ENCODE measurements at regions not wholly inside any gene's neighbourhood (a gene's known extent, or its start where the extent isn't known, plus 50 kb on each side); places are given as distances from the start of the nearest gene placed in this dataset.

- H3K4me3 ChIP-seq (ENCODE audit: extremely low read depth, insufficient read depth, low read length, poor library complexity, severe bottlenecking) = no peak overlapping the region
- WGBS, 2 experiments (ENCODE audit: insufficient coverage in 2 of 2) = 88 to 100% methylated on average over 1 to 2 of the region's 2 CpGs
- H3K36me3 ChIP-seq (ENCODE audit: control insufficient read depth, insufficient read depth, low read length) = no peaks in the 10 kb centered on the region
- no peak overlapping the region for H3K27ac ChIP-seq (ENCODE audit: low read depth, low read length, severe bottlenecking)
- no peaks in the 10 kb centered on the region for H3K9me3 ChIP-seq (ENCODE audit: control insufficient read depth, low read length)
- H3K4me1 ChIP-seq (ENCODE audit: control insufficient read depth, insufficient read depth, low read length, poor library complexity, severe bottlenecking) = no peaks in the 10 kb centered on the region
These were observed 131.4 kb upstream of the C21orf91 start for GRCh38 chr21:17950591-17950990.

- Histone ChIP-seq H3K4me3 (ENCODE audit: extremely low read depth, insufficient read depth, low read length, poor library complexity, severe bottlenecking) (no peak overlapping the region), H3K27ac (ENCODE audit: low read depth, low read length, severe bottlenecking) (no peak overlapping the region), H3K4me1 (ENCODE audit: control insufficient read depth, insufficient read depth, low read length, poor library complexity, severe bottlenecking) (no peaks in the 10 kb centered on the region), H3K36me3 (ENCODE audit: control insufficient read depth, insufficient read depth, low read length) (no peaks in the 10 kb centered on the region), H3K9me3 (ENCODE audit: control insufficient read depth, low read length) (no peaks in the 10 kb centered on the region)
These were observed 130.3 kb upstream of the C21orf91 start for GRCh38 chr21:17949421-17949820.

- no peaks in the 10 kb centered on the region for H3K4me1 ChIP-seq (ENCODE audit: control insufficient read depth, insufficient read depth, low read length, poor library complexity, severe bottlenecking)
- no peak overlapping the region for H3K27ac ChIP-seq (ENCODE audit: low read depth, low read length, severe bottlenecking)
- H3K9me3 ChIP-seq (ENCODE audit: control insufficient read depth, low read length) = no peaks in the 10 kb centered on the region
- H3K36me3 ChIP-seq (ENCODE audit: control insufficient read depth, insufficient read depth, low read length) = no peaks in the 10 kb centered on the region
- no CpG with 5 or more reads among the region's 2 CpGs for WGBS, 2 experiments (ENCODE audit: insufficient coverage in 2 of 2)
- no peak overlapping the region for H3K4me3 ChIP-seq (ENCODE audit: extremely low read depth, insufficient read depth, low read length, poor library complexity, severe bottlenecking)
These were observed 128.4 kb upstream of the C21orf91 start for GRCh38 chr21:17947531-17947930.

- H3K4me3 ChIP-seq (ENCODE audit: extremely low read depth, insufficient read depth, low read length, poor library complexity, severe bottlenecking) = no peak overlapping the region
These were observed 111.9 kb upstream of the C21orf91 start for GRCh38 chr21:17931080-17931479.

GRCh38 chr21:17930093-17930492 is 110.9 kb upstream of the C21orf91 start:
- WGBS, 2 experiments (ENCODE audit: insufficient coverage in 2 of 2) = 78% methylated on average over 1 of the region's 1 CpG; no CpG with 5 or more reads in 1 of the 2 experiments
- Histone ChIP-seq H3K36me3 (ENCODE audit: control insufficient read depth, insufficient read depth, low read length) (no peaks in the 10 kb centered on the region), H3K9me3 (ENCODE audit: control insufficient read depth, low read length) (no peaks in the 10 kb centered on the region), H3K4me3 (ENCODE audit: extremely low read depth, insufficient read depth, low read length, poor library complexity, severe bottlenecking) (no peak overlapping the region), H3K4me1 (ENCODE audit: control insufficient read depth, insufficient read depth, low read length, poor library complexity, severe bottlenecking) (no peaks in the 10 kb centered on the region), H3K27ac (ENCODE audit: low read depth, low read length, severe bottlenecking) (no peak overlapping the region)

More at GRCh38 chr21:17931080-17931479, 111.9 kb upstream of the C21orf91 start:
- no peaks in the 10 kb centered on the region for H3K36me3 ChIP-seq (ENCODE audit: control insufficient read depth, insufficient read depth, low read length)
- H3K4me1 ChIP-seq (ENCODE audit: control insufficient read depth, insufficient read depth, low read length, poor library complexity, severe bottlenecking) = no peaks in the 10 kb centered on the region
- no peaks in the 10 kb centered on the region for H3K9me3 ChIP-seq (ENCODE audit: control insufficient read depth, low read length)
- no peak overlapping the region for H3K27ac ChIP-seq (ENCODE audit: low read depth, low read length, severe bottlenecking)
- WGBS, 2 experiments (ENCODE audit: insufficient coverage in 2 of 2) = 100% methylated on average over 1 of the region's 4 CpGs; no CpG with 5 or more reads in 1 of the 2 experiments

GRCh38 chr21:17929510-17929909 is 110.4 kb upstream of the C21orf91 start:
- H3K4me1 ChIP-seq (ENCODE audit: control insufficient read depth, insufficient read depth, low read length, poor library complexity, severe bottlenecking) = no peaks in the 10 kb centered on the region
- H3K27ac ChIP-seq (ENCODE audit: low read depth, low read length, severe bottlenecking) = no peak overlapping the region
- H3K36me3 ChIP-seq (ENCODE audit: control insufficient read depth, insufficient read depth, low read length) = no peaks in the 10 kb centered on the region
- H3K4me3 ChIP-seq (ENCODE audit: extremely low read depth, insufficient read depth, low read length, poor library complexity, severe bottlenecking) = no peak overlapping the region
- 80 to 84% methylated on average over 6 to 7 of the region's 7 CpGs for WGBS, 2 experiments (ENCODE audit: insufficient coverage in 2 of 2)
- H3K9me3 ChIP-seq (ENCODE audit: control insufficient read depth, low read length) = no peaks in the 10 kb centered on the region

- H3K36me3 ChIP-seq (ENCODE audit: control insufficient read depth, insufficient read depth, low read length) = no peaks in the 10 kb centered on the region
- WGBS, 2 experiments (ENCODE audit: insufficient coverage in 2 of 2) = no CpG with 5 or more reads among the region's 1 CpG
- H3K9me3 ChIP-seq (ENCODE audit: control insufficient read depth, low read length) = peaks cover 5% of the 10 kb centered on the region
- no peak overlapping the region for H3K4me3 ChIP-seq (ENCODE audit: extremely low read depth, insufficient read depth, low read length, poor library complexity, severe bottlenecking)
- no peaks in the 10 kb centered on the region for H3K4me1 ChIP-seq (ENCODE audit: control insufficient read depth, insufficient read depth, low read length, poor library complexity, severe bottlenecking)
- no peak overlapping the region for H3K27ac ChIP-seq (ENCODE audit: low read depth, low read length, severe bottlenecking)
These were observed 106.7 kb upstream of the C21orf91 start for GRCh38 chr21:17925899-17926298.

GRCh38 chr21:17925000-17925610 is 105.9 kb upstream of the C21orf91 start:
- Histone ChIP-seq H3K4me1 (ENCODE audit: control insufficient read depth, insufficient read depth, low read length, poor library complexity, severe bottlenecking) (no peaks in the 10 kb centered on the region), H3K9me3 (ENCODE audit: control insufficient read depth, low read length) (peaks cover 9% of the 10 kb centered on the region), H3K36me3 (ENCODE audit: control insufficient read depth, insufficient read depth, low read length) (no peaks in the 10 kb centered on the region), H3K27ac (ENCODE audit: low read depth, low read length, severe bottlenecking) (no peak overlapping the region), H3K4me3 (ENCODE audit: extremely low read depth, insufficient read depth, low read length, poor library complexity, severe bottlenecking) (no peak overlapping the region)
- WGBS, 2 experiments (ENCODE audit: insufficient coverage in 2 of 2) = 0 to 11% methylated on average over 2 to 3 of the region's 3 CpGs

GRCh38 chr21:17921579-17922530 is 102.7 kb upstream of the C21orf91 start:
- no peaks in the 10 kb centered on the region for H3K36me3 ChIP-seq (ENCODE audit: control insufficient read depth, insufficient read depth, low read length)
- H3K4me1 ChIP-seq (ENCODE audit: control insufficient read depth, insufficient read depth, low read length, poor library complexity, severe bottlenecking) = no peaks in the 10 kb centered on the region
- peaks cover 21% of the 10 kb centered on the region for H3K9me3 ChIP-seq (ENCODE audit: control insufficient read depth, low read length)
- no peak overlapping the region for H3K27ac ChIP-seq (ENCODE audit: low read depth, low read length, severe bottlenecking)
- no peak overlapping the region for H3K4me3 ChIP-seq (ENCODE audit: extremely low read depth, insufficient read depth, low read length, poor library complexity, severe bottlenecking)
- WGBS, 2 experiments (ENCODE audit: insufficient coverage in 2 of 2) = 79 to 83% methylated on average over 1 to 2 of the region's 2 CpGs

- Histone ChIP-seq H3K4me3 (ENCODE audit: extremely low read depth, insufficient read depth, low read length, poor library complexity, severe bottlenecking) (no peak overlapping the region), H3K4me1 (ENCODE audit: control insufficient read depth, insufficient read depth, low read length, poor library complexity, severe bottlenecking) (no peaks in the 10 kb centered on the region), H3K27ac (ENCODE audit: low read depth, low read length, severe bottlenecking) (no peak overlapping the region), H3K36me3 (ENCODE audit: control insufficient read depth, insufficient read depth, low read length) (no peaks in the 10 kb centered on the region), H3K9me3 (ENCODE audit: control insufficient read depth, low read length) (peaks cover 17% of the 10 kb centered on the region)
- WGBS, 2 experiments (ENCODE audit: insufficient coverage in 2 of 2) = 87 to 98% methylated on average over 3 of the region's 3 CpGs
These were observed 96.8 kb upstream of the C21orf91 start for GRCh38 chr21:17915976-17916375.

- no peaks in the 10 kb centered on the region for H3K4me1 ChIP-seq (ENCODE audit: control insufficient read depth, insufficient read depth, low read length, poor library complexity, severe bottlenecking)
- H3K4me3 ChIP-seq (ENCODE audit: extremely low read depth, insufficient read depth, low read length, poor library complexity, severe bottlenecking) = no peak overlapping the region
- H3K36me3 ChIP-seq (ENCODE audit: control insufficient read depth, insufficient read depth, low read length) = no peaks in the 10 kb centered on the region
- WGBS, 2 experiments (ENCODE audit: insufficient coverage in 2 of 2) = 92 to 100% methylated on average over 1 to 2 of the region's 3 CpGs
- no peaks in the 10 kb centered on the region for H3K9me3 ChIP-seq (ENCODE audit: control insufficient read depth, low read length)
- H3K27ac ChIP-seq (ENCODE audit: low read depth, low read length, severe bottlenecking) = no peak overlapping the region
These were observed 92.5 kb upstream of the C21orf91 start for GRCh38 chr21:17911628-17912027.
